NCI-H2107 treated with DMSO at 0.1 percent for 48 hours (cell line): ENCODE measurements at regions not wholly inside any gene's neighbourhood (a gene's known extent, or its start where the extent isn't known, plus 50 kb on each side); places are given as distances from the start of the nearest gene placed in this dataset.

ENCODE experiments used
- DNase-seq: peaks from one replicate; lab custom pipeline; 2025; ENCODE audit not compliant: unreplicated experiment; lab: John Stamatoyannopoulos, UW

DNA sequence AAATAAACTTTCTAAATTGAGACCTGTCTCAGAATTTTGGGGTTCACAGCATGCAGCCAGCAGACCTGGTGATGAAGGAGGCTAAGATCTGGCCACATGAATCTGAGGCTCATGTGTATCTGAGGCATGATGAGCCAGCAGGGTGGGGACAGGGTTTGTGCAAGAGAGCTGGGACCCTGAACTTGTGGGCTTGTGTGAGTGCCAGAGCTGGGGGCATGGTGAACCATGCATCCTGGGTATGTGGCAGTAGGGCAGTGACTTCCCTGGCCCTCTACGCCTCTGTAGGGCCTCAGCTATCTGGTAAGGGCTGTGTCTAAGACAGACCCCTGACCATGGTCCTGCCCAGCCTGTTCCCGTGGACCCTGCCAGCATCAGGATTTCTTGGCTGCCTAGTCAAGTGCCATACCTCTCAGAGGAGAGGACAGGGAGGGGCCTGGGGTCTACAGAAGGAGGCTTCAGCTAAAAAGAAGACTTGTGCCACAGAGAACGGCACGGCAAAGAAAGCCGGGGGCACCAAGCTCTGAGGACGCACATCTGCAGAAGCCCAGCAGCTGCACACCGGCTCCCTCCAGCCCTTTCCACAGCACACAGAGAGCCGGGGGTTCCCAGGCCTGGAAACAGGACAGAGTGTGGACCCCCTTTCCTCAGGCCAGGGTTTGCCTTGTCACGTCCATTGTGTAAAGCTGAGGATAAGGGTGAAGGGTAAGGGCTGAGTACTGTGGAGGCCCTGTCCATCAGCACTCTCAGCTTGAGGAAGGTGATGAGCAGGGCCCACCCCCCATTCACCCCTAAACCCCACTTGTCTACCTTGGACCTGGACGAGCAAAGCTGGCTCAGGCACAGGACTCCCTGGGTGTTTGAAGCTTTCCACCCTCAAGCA lies 130.1 kb downstream of the MRPL36 start:
- DNase-seq: no peak

DNA sequence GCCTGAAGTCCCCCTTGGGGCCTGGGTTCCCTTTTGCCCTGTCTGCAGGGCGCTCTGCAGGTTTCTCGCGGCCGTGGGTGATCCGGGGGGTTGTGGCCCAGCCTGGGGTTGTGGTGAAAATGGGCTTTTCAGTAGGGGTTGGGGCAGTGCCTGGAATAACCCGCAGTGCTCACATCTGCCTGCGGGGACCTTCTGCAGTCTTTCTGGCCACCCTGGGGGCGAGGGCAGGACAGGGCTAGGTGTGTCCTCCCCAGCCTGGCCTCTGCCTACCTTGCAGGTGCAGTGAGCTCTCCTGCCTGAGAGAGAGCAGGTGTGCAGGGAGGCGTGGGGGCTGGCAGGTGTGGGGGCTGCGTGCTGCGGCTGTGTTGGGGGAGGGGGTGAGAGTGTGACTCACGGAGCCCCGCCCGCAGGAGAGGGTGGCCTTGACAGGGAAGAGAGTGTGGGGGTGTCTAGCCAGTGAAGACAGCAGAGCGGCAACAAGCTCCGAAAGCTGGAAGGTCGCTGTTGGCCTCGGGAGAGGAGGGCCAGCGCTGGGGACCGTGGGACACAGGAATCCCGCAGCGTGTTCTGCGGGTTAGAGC lies 131.4 kb downstream of the MRPL36 start:
- DNase-seq: peak; percentile 59

DNA sequence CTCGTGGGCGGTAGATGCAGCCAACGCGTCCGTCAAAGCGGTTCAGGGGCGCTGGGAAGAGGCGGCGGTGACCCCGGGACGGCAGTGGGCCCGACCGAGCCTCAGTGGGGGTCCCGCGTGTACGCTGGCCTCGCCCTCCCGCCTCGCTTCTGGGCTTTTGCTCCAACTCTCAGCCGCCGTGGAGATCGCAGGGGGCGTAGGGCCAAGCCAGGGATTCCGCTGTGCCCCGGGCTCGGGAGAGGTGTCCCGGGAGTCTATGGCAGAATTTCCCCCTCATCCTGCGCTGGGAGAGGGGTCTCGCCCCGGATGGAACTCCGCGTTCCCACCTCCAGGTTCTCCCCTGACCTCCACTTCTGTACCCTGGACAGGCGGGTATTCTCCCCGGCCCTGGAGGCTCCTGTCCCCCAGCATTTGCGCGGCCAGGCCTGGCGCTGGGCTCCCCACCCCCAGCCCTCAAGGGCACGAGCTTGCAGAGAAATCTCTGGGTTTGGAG lies 131.9 kb downstream of the MRPL36 start:
- no peak for DNase-seq

DNA sequence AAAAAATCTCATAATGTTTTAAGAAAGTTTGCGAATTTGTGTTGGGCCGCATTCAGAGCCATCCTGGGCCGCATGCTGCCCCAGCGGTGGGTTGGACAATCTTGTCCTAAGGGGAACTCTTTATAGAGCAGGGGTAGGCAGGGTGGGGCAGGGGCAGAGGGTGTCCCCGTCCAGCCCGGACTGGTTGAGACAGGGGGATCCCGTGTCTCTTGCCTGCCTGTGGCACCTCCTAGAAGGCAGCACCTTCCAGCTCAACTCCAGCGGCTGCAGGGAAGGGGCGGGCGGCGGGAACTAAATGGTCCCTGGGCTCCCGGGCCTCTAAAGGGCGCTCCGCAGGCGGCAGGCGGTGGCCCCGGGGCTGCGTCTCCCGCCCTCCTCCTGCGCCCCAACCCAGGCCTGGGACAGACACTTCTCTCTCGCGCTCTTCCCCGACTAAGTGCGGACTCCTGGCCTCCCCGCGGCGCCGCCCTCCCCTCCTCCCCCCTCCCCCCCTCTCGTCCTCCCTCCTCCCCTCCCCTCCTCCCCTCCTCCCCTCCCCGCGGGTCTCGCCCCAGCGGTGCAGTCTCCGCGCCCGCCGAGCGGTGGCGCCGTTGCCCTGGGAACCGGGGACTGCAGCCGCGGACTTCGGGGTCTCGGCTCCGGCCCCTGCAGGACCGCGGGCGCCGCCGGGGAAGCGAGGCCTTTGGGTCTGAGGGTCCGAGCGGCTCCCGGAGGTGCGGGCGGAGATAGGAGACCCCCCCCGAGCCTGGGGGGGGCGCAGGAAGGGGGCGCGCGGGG lies 132.6 kb downstream of the MRPL36 start:
- peak; percentile 35 for DNase-seq

DNA sequence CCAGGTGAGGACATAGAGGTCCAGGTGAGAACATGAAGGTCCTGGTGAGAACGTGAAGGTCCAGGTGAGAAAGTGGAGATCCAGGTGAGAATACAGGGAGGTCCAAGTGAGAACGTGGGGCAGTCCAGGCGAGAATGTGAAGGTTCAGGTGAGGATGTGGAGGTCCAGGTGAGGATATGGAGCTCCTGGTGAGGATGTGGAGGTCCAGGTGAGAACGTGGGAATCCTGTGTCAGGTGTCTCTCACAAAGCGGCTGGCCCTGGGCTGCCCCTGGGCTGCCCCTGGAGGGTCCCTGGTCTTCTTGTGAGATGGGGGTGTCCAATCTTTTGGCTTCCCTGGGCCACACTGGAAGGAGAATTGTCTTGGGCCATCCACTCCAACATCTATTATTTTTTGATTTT lies 133.4 kb downstream of the MRPL36 start:
- no peak for DNase-seq

DNA sequence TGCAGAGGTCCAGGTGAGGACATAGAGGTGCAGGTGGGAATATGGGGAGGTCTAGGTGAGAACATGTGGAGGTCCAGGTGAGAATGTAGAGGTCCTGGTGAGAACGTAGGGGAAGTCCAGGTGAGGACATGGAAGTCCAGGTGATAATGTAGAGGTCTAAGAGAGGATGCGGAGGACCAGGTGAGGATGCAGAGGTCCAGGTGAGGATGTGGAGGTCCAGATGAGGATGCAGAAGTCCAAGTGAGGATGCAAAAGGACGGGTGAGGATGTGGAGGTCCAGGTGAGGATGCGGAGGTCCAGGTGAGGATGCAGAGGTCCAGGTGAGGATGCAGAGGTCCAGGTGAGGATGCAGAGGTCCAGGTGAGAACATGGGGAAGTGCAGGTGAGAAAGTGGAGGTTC lies 133.8 kb downstream of the MRPL36 start:
- no peak for DNase-seq

DNA sequence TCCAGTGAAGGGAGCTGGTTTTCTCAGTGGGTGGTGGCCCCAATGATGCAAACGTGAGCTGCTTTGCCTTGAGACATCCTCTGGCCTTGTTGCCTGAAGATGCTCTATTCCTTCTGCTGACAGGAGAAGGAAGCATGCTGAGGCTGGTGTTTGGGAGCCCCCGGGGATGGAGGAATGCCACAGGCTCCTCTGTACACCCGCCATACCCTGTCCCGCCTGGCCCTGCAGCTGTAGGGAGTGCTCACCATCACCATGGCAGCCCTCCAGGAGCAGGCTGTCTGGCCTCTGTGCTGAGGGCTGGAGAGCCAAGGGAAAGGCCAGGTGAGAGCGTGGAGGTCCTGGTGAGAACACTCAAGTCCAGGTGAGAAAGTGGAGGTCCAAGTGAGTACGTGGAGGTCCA lies 134.4 kb downstream of the MRPL36 start:
- DNase-seq: no peak

DNA sequence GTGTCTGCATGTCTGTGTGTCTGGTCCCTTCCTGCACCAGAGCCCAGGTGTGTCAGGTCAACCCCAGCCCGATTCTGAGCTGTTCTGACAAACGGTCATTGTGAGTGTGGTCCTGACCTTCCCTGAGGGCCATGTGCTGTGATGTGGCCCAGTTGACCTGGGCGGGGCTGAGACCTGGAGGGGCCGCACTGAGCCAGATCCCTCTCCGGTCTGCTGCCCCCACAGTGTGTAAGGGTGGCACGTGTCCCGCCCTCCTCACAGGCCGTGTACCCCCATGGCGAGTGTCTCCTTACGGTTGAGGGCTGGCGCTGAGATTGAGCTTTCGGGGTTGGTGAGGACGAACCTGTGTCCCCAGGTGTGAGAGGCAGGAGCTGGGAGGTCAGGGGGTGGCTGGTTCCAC lies 136.5 kb downstream of the MRPL36 start:
- no peak for DNase-seq

DNA sequence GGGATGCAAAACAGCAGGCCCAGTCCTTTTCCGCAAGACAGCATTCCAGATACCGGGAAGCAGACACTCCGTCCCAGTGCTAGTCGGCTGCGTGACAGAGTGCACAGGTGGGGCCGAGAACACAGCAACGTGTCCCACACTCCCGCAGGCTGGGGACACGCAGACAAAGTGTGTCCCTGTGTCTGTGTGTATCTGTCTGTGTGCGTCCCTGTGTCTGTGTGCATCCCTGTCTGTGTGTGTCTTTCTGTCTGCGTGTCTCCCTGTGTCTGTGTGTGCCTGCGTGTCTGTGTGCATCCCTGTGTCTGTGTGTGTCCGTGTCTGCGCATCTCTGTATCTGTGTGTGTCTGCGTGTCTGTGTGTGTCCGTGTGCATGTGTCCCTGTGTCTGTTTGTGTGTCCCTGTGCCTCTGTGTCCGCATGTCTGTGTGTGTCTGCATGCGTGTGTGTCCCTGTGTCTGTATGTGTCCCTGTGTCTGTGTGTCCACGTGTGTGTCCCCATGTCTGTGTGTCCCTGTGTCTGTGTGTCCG lies 137.0 kb downstream of the MRPL36 start:
- no peak for DNase-seq

DNA sequence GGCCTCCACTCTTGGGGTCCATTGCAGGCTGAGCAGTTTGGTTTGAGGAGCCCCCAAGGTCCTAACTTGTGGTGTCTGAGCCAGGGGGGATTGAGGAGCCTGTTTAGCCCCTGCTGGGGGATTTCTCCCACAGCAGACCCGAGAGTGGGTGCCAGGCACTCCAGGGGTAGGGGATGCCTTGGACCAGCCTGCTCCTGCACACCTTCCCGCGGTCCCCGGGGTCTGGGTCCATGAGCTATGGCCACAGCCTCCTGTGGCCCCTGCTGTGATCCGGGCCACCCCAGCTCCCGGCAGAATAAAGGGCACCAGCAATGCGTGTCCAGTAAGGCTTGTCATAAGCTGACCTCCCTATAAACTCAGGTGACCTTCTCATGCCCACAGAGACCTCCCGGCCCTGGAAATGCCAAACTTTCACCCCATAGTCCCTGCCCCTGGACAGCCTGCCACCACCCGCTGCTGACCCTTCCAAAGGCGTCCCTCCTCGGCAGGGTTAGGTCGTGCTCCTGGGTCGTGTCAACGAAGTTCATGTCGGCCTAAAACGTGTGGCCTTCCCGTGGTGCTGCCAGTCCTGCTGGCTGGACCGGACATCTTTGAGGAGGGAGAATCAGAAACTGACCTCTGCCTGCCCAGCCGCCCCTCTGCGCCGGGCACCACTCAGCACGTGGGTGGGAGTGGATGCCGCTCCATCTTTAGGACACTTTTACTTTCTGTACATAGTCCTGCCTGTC lies 137.6 kb downstream of the MRPL36 start:
- DNase-seq: no peak

DNA sequence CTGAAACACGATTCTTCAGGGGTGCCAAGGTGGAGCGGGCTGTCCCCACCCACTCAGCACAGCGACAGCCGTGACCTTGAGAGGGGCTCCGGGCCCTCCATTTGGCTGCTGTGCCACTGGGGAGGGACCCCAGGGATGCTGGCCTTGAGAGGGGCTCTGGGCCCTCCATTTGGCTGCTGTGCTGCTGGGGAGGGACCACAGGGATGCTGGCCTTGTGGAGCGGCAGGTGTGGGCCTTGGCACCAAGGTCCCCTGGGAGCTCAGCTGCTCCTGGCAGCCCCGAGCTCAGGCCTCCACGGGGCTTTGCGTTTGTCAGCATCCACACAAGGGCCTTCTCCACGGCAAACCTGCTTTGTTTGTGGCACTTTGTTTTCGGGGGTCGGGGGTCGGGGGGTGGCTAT lies 137.6 kb upstream of the LPCAT1 start:
- DNase-seq: no peak

DNA sequence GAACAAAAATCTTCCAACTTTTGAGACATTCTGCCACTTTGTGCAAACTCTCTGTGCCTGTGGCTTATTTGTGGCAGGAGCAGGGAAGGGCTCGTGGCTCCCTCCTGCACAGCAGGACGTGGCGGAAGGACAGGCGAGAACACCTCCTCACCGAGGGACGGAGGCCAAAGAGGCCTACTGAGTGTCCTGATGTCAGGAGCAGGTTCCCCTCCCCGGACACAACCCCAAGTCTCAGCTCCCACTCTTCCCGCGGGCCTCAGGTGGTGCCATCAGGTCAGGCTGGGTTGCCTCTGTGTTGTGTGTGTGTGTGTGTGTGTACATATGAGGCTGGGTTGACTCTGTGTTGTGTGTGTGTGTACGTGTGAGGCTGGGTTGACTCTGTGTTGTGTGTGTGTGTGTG lies 136.8 kb upstream of the LPCAT1 start:
- no peak for DNase-seq

DNA sequence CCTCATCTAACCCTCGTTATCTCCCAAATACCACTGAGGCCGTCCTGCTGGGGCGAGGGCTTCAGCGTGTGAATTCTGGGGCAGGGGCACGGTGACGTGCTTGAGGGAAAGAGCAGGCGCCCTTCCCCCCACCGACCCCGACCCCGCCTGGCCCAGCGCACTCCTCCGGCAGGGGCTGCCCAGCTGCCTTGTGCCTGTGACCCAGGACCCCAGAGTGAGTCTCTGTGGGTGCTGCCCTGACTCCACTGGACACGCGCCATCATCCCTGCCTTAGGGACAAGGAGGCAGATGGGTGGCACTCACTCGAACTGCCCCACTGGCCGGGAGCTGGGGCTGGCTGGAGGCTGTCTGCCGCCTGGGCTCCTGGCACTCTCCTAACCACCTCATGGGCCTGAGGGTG lies 136.2 kb upstream of the LPCAT1 start:
- no peak for DNase-seq

DNA sequence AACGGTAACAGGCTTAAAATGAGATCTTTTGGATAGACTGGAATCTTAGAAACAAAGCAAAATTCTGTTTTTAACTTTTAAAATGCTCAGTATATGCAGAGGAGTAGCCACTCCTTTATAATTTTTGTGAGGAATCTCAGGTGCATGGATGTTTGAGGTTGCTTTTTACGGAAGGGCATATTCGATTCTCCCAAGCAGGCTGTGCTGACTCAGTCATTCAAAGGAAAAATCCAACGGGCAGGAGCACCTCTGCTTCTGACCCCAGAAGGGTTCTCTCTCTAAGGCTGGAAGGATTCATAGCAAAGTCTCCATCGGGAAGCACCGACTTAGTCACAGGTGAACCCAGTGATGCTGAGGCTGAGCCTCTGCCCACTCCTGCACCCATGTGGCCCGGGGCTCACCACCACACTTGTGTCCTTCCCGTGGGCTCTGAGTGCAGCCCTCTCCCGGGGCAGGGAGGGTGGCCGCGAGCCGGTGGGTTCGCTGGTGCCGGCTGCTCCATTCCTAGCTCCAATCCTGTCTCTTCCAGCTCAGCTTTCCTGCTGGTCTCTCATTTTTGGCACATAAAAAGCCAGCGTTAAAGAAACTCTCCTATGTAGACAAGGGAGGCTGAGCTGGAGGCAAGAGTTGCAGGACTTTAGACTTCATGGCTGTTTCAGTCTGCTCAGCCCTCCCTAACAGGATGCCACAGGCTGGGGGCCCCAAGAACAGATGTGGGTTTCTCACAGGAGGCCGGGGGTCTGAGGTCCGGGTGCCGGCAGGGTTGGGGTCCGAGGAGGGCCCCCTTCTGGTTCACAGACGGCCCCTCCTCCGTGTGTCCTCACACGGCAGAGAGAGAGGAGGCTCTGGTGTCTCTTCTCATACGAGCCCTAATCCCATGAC lies 135.6 kb upstream of the LPCAT1 start:
- DNase-seq: no peak

DNA sequence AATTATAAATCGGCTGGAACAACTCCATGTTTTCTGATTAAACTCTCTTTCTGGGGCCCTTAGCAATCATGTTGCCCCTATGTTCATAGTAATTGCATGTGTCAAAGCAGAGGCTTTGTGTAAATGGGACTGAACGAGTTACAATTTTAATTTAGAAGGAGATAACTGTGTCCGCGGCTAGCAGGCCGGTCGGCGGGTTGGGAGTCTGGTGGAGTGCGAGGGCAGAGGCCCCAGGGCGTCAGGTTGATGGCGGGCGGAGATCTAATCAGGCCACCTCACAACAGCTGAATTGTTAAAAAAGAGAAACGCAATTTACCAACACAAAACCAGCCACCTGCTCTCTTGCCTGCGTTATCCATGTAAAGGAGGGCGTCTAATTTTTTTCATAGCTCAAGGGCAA lies 134.9 kb upstream of the LPCAT1 start:
- peak; percentile 41 for DNase-seq

DNA sequence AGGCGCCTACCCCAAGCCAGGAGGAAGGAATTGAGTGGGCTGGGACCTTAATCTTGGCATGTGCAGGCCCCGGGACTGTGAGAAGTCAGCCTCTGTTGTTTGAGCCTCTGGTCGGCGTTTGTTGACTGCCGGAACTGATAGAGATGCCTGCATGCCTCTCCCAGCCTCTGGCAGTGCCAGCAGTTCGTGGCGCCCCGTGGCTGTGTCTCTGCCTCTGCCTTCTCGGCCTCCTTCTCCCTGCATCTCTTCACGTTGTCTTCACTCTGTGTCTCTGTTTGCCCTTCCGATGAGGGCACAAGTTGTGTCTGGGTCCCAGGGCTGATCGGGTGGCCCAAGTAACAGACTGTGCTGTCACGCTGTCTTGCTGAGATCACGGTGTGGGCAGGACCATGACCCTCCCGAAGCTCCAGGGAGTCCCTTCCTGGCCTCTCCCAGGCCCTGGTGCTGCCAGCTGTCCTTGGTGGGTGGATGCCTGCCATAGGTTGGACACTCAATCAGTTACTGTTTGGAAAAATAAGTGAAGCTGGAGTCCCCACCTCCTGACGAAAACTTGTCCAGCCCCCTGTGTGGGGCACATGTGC lies 133.5 kb upstream of the LPCAT1 start:
- DNase-seq: no peak

DNA sequence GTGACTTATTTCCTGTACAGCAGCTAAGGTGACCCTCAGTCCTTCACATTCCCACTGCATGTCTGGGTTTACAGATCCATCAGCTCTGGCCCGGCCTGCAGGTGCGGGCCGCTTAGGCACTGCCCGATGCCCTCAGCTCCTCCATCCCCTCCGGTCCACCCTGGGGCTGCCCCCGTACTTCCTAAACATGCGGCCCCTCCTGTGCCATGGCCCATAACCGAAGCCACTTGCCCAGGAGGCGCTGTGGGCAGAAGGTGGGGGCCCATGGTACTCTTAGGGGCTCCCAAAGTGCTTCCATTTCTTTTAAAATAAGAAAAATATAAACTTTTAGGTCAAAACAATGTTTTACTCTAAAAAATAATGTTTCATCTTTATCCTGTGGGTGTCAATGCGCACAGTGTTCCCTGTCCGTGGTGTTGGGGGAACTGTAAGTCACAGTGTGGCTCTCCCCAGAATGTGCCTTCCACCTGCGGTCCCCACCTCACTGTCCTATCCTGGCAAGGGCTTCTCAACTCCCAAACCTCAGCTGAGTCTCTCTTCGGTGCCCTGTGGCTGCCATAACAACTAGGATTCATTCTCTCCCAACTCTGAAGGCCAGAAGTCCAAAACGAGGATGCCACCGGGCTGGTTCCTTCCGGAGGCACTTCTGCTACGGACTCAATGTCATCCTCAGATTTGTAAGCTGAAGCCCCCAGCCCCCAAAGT lies 132.7 kb upstream of the LPCAT1 start:
- DNase-seq: no peak

DNA sequence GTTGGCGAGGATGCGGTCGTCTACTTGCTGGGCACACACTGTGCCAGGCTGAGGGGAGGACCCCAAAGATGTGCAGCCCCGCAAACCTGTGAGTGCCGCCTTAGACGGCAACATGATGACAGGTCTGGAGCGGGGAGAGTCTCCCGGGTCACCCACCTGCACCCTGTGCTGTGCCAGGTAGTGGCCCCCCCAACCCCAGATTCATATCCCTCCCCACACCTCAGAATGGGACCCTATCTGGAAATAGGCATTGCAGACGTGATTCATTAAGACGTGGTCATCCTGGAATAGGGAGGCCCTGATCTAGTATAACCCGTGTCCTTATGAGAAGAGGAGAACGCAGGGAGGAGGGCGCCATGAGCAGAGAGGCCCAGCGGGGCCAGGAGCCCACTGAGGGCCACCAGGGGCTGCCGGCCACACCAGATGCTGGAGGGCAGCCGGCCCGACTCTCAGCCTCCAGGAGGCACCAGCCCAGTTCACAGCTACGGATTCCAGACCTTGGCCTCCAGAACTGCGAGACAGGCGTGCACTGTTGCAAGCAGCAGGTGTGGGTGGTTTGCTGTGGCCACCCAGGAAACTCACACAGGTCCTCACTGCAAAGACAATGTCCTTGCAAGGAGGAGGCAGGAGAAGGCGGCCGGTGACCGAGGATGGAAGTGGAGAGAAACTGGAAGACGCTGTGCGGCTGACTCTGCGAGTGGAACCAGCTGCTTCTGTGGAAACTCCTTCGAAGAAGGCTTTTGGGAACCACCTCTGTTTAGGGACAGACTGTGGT lies 131.9 kb upstream of the LPCAT1 start:
- no peak for DNase-seq
